GM23338 (cell line): ENCODE measurements at regions not wholly inside any gene's neighbourhood (a gene's known extent, or its start where the extent isn't known, plus 50 kb on each side); places are given as distances from the start of the nearest gene placed in this dataset.

Source experiments
- ATAC-seq: fragments of 200-7000 bp; cut with Tn5 transposase; 3 replicates; pipeline ENCODE4 v1.9.1; 2020
- DNase-seq: peaks from one replicate; pipeline ENCODE4 v3.0.0-alpha.2; 2015; ENCODE audit warnings: low spot score
- H2AFZ ChIP-seq: fragments of 200-600 bp; sonication (generic); 2 replicates; pipeline ENCODE4 v1.8.0; 2016; ENCODE audit warnings: antibody characterized with exemption, mild to moderate bottlenecking, moderate library complexity
- H3F3A ChIP-seq: fragments of 200-600 bp; sonication (generic); replicated peaks from 2 replicates; pipeline ENCODE4 v1.8.0; 2017; ENCODE audit warnings: antibody characterized with exemption, mixed run types, low read depth
- H3K27ac ChIP-seq: fragments of 200-600 bp; sonication (generic); 2 replicates; pipeline ENCODE4 v1.6.1; 2016; ENCODE audit warnings: low read depth
- H3K27me3 ChIP-seq: fragments of 200-600 bp; sonication (generic); 2 replicates; pipeline ENCODE4 v1.8.0; 2016; ENCODE audit warnings: mild to moderate bottlenecking, mixed run types, moderate library complexity; ENCODE audit not compliant: insufficient read depth
- H3K36me3 ChIP-seq: fragments of 200-600 bp; sonication (generic); 2 replicates; pipeline ENCODE4 v1.8.0; 2016; ENCODE audit warnings: mild to moderate bottlenecking; ENCODE audit not compliant: insufficient read depth
- H3K4me1 ChIP-seq: fragments of 200-600 bp; sonication (generic); 2 replicates; pipeline ENCODE4 v1.8.0; 2016; ENCODE audit warnings: mild to moderate bottlenecking, moderate library complexity; ENCODE audit not compliant: insufficient read depth
- H3K4me2 ChIP-seq: fragments of 200-600 bp; sonication (generic); 2 replicates; pipeline ENCODE4 v1.7.1; 2017; ENCODE audit warnings: mixed run types
- H3K4me3 ChIP-seq: fragments of 200-600 bp; sonication (generic); 2 replicates; pipeline ENCODE4 v1.6.1; 2016; ENCODE audit warnings: mixed run types
- H3K79me2 ChIP-seq: fragments of 200-600 bp; sonication (generic); replicated peaks from 2 replicates; pipeline ENCODE4 v1.8.0; 2017; ENCODE audit warnings: mild to moderate bottlenecking; ENCODE audit not compliant: insufficient read depth
- H3K9me2 ChIP-seq: fragments of 200-600 bp; sonication (generic); 2 replicates; pipeline ENCODE4 v1.8.0; 2017; ENCODE audit not compliant: insufficient read depth
- H4K20me1 ChIP-seq: fragments of 200-600 bp; sonication (generic); replicated peaks from 2 replicates; pipeline ENCODE4 v1.8.0; 2017; ENCODE audit warnings: mild to moderate bottlenecking; ENCODE audit not compliant: insufficient read depth
- H3K27ac Mint-ChIP-seq: 2 replicates; pipeline ENCODE4 v1.8.0; 2020; ENCODE audit warnings: inconsistent platforms, mild to moderate bottlenecking, moderate library complexity, mixed read lengths
- H3K27me3 Mint-ChIP-seq: 3 replicates; pipeline ENCODE4 v1.8.0; 2022; ENCODE audit warnings: low read depth, mild to moderate bottlenecking, moderate library complexity, mixed read lengths, inconsistent platforms; ENCODE audit not compliant: insufficient read depth, poor library complexity
- H3K36me3 Mint-ChIP-seq: 3 replicates; pipeline ENCODE4 v1.8.0; 2021; ENCODE audit warnings: low read depth, mild to moderate bottlenecking, inconsistent platforms, moderate library complexity, mixed read lengths
- H3K4me1 Mint-ChIP-seq: 3 replicates; pipeline ENCODE4 v1.8.0; 2020; ENCODE audit warnings: mild to moderate bottlenecking, inconsistent platforms, mixed read lengths
- H3K4me3 Mint-ChIP-seq: 3 replicates; pipeline ENCODE4 v1.8.0; 2021; ENCODE audit warnings: moderate library complexity, mild to moderate bottlenecking, inconsistent platforms, mixed read lengths
- H3K9me3 Mint-ChIP-seq: 3 replicates; pipeline ENCODE4 v1.8.0; 2020; ENCODE audit warnings: moderate library complexity, mild to moderate bottlenecking, inconsistent platforms, mixed read lengths
- EZH2 ChIP-seq: fragments of 200-600 bp; sonication (generic); IDR thresholded peaks from one replicate; pipeline ENCODE4 v1.8.0; 2017; ENCODE audit warnings: antibody characterized with exemption, mild to moderate bottlenecking, low read depth; ENCODE audit not compliant: unreplicated experiment
- EZH2phosphoT487 ChIP-seq: fragments of 200-600 bp; sonication (generic); IDR thresholded peaks from one replicate; pipeline ENCODE4 v1.8.1; 2018; ENCODE audit warnings: antibody characterized with exemption; ENCODE audit not compliant: unreplicated experiment
- NANOG ChIP-seq: IDR thresholded peaks from 2 replicates; pipeline ENCODE4 v1.6.1; 2016; ENCODE audit warnings: antibody characterized with exemption, borderline replicate concordance
- STAT1 ChIP-seq: IDR thresholded peaks from one replicate; pipeline ENCODE4 v1.6.1; 2016; ENCODE audit warnings: antibody characterized with exemption; ENCODE audit not compliant: unreplicated experiment
- ZNF114 ChIP-seq: fragments of 250-450 bp; sonication (Bioruptor Pico); IDR thresholded peaks from 2 replicates; pipeline ENCODE4 v1.5.0; 2020; ENCODE audit warnings: mild to moderate bottlenecking, moderate library complexity
- ZNF331 ChIP-seq: fragments of 250-450 bp; sonication (Bioruptor Pico); IDR thresholded peaks from 2 replicates; pipeline ENCODE4 v1.5.0; 2020; ENCODE audit warnings: low read depth, mild to moderate bottlenecking, moderate library complexity
- ZNF462 ChIP-seq: fragments of 250-450 bp; sonication (Bioruptor Pico); IDR thresholded peaks from 2 replicates; pipeline ENCODE4 v1.5.0; 2020; ENCODE audit warnings: mild to moderate bottlenecking, moderate library complexity
- TF ChIP-seq, protein P1 (sequence below): IDR thresholded peaks from one replicate; pipeline ENCODE4 v1.6.1; 2018; ENCODE audit warnings: antibody characterized with exemption; ENCODE audit not compliant: unreplicated experiment

DNA sequence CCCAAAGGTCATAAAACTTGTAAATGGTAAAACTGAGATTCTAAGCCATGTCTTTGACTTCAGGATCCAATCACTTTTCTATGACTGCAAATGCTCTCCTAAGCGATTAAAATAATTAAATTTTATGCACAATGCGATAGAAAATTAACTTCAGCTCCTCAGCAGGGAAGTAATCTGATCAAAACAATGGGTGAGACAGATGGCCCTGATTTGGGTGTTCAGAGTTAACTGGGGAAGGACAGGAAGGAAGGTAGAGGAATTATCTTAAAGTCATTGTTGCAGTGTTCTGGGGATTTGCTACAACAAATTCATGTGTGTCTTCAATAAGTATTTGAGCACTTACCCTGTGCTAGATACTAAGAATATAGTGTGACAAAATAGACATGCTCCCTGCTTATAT is 446.0 kb upstream of the MEX3C start:
- no peaks in the 10 kb centered on the region for H3K27me3 Mint-ChIP-seq
- H3K9me3 Mint-ChIP-seq = peaks cover 3% of the 10 kb centered on the region; the same call in 2 of the 3 replicates
- no peak for DNase-seq
- no peaks in the 10 kb centered on the region for H3K4me1 Mint-ChIP-seq
- Histone ChIP-seq H4K20me1 (no peaks in the 10 kb centered on the region), H3K36me3 (no peaks in the 10 kb centered on the region), H3K27ac (no peak overlapping the region), H3K79me2 (no peaks in the 10 kb centered on the region), H3K4me3 (no peak overlapping the region), H3K4me1 (no peaks in the 10 kb centered on the region), H3K4me2 (no peak overlapping the region), H2AFZ (no peak overlapping the region), H3F3A (no peaks in the 10 kb centered on the region), H3K27me3 (no peaks in the 10 kb centered on the region), H3K9me2 (peaks cover 10% of the 10 kb centered on the region)
- H3K27ac Mint-ChIP-seq = no peak overlapping the region
- ATAC-seq = no peak
- no peaks in the 10 kb centered on the region for H3K36me3 Mint-ChIP-seq
- TF ChIP-seq ZNF114 (CRISPR knock-in tag) (no peak), ZNF462 (CRISPR knock-in tag) (no peak), EZH2 (no peak), ZNF331 (CRISPR knock-in tag) (no peak), EZH2phosphoT487 (no peak), STAT1 (no peak)
- no peak overlapping the region for H3K4me3 Mint-ChIP-seq

- Histone ChIP-seq H3K27ac (no peak overlapping the region), H3K9me2 (peaks cover 8% of the 10 kb centered on the region; the same call in 1 of the 2 replicates), H3K4me2 (no peak overlapping the region), H4K20me1 (no peaks in the 10 kb centered on the region), H3K27me3 (no peaks in the 10 kb centered on the region), H3K4me1 (no peaks in the 10 kb centered on the region), H3K36me3 (no peaks in the 10 kb centered on the region), H3K4me3 (no peak overlapping the region), H3F3A (no peaks in the 10 kb centered on the region), H2AFZ (no peak overlapping the region), H3K79me2 (no peaks in the 10 kb centered on the region)
- Mint-ChIP-seq H3K27ac (no peak overlapping the region), H3K9me3 (no peaks in the 10 kb centered on the region), H3K4me3 (no peak overlapping the region), H3K36me3 (no peaks in the 10 kb centered on the region), H3K27me3 (no peaks in the 10 kb centered on the region), H3K4me1 (no peaks in the 10 kb centered on the region)
- DNase-seq (no peak), ATAC-seq (no peak)
- TF ChIP-seq NANOG = no peak
- TF ChIP-seq, protein P1, sequence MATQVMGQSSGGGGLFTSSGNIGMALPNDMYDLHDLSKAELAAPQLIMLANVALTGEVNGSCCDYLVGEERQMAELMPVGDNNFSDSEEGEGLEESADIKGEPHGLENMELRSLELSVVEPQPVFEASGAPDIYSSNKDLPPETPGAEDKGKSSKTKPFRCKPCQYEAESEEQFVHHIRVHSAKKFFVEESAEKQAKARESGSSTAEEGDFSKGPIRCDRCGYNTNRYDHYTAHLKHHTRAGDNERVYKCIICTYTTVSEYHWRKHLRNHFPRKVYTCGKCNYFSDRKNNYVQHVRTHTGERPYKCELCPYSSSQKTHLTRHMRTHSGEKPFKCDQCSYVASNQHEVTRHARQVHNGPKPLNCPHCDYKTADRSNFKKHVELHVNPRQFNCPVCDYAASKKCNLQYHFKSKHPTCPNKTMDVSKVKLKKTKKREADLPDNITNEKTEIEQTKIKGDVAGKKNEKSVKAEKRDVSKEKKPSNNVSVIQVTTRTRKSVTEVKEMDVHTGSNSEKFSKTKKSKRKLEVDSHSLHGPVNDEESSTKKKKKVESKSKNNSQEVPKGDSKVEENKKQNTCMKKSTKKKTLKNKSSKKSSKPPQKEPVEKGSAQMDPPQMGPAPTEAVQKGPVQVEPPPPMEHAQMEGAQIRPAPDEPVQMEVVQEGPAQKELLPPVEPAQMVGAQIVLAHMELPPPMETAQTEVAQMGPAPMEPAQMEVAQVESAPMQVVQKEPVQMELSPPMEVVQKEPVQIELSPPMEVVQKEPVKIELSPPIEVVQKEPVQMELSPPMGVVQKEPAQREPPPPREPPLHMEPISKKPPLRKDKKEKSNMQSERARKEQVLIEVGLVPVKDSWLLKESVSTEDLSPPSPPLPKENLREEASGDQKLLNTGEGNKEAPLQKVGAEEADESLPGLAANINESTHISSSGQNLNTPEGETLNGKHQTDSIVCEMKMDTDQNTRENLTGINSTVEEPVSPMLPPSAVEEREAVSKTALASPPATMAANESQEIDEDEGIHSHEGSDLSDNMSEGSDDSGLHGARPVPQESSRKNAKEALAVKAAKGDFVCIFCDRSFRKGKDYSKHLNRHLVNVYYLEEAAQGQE = peak; percentile 46
These were observed 448.1 kb upstream of the MEX3C start for GRCh38 chr18:51645607-51646006.
